KMS-11 (cell line): ENCODE measurements at regions not wholly inside any gene's neighbourhood (a gene's known extent, or its start where the extent isn't known, plus 50 kb on each side); places are given as distances from the start of the nearest gene placed in this dataset.
A peak's percentile ranks its signal among the peaks of the same experiment; 100 is the strongest.

Experiments used
- H2AFZ ChIP-seq: fragments of 200-600 bp; sonication (generic); 2 replicates; pipeline ENCODE4 v1.6.1; 2016; ENCODE audit warnings: antibody characterized with exemption, mixed run types, low read depth
- H3K27ac ChIP-seq: fragments of 200-600 bp; sonication (generic); 2 replicates; pipeline ENCODE4 v1.6.1; 2016; ENCODE audit warnings: mild to moderate bottlenecking, mixed run types
- H3K27me3 ChIP-seq: fragments of 200-600 bp; sonication (generic); 2 replicates; pipeline ENCODE4 v1.6.1; 2017; ENCODE audit warnings: mild to moderate bottlenecking, low read depth, mixed run types, moderate library complexity; ENCODE audit not compliant: insufficient read depth
- H3K36me3 ChIP-seq: fragments of 200-600 bp; sonication (generic); 2 replicates; pipeline ENCODE4 v1.6.1; 2017; ENCODE audit warnings: mild to moderate bottlenecking, mixed run types; ENCODE audit not compliant: insufficient read depth
- H3K4me1 ChIP-seq: fragments of 200-600 bp; sonication (generic); 2 replicates; pipeline ENCODE4 v1.6.1; 2016; ENCODE audit warnings: mild to moderate bottlenecking, low read depth, mixed run types; ENCODE audit not compliant: poor library complexity, severe bottlenecking
- H3K4me2 ChIP-seq: fragments of 200-600 bp; sonication (generic); 2 replicates; pipeline ENCODE4 v1.7.0; 2016; ENCODE audit warnings: mild to moderate bottlenecking, mixed run types
- H3K4me3 ChIP-seq: fragments of 200-600 bp; sonication (generic); IDR thresholded peaks from 2 replicates; pipeline ENCODE4 v1.6.1; 2017; ENCODE audit warnings: low read depth, low read length, mixed read lengths; ENCODE audit not compliant: insufficient read depth
- H3K79me2 ChIP-seq: fragments of 200-600 bp; sonication (generic); 2 replicates; pipeline ENCODE4 v1.6.1; 2016; ENCODE audit warnings: low read depth, mixed run types; ENCODE audit not compliant: insufficient read depth
- H3K9ac ChIP-seq: fragments of 200-600 bp; sonication (generic); 2 replicates; pipeline ENCODE4 v1.6.1; 2016; ENCODE audit warnings: mild to moderate bottlenecking, mixed run types
- H4K20me1 ChIP-seq: fragments of 200-600 bp; sonication (generic); 2 replicates; pipeline ENCODE4 v1.6.1; 2016; ENCODE audit warnings: mild to moderate bottlenecking, mixed run types; ENCODE audit not compliant: insufficient read depth
- CTCF ChIP-seq: fragments of 200-600 bp; sonication (generic); conservative IDR thresholded peaks from 2 replicates; pipeline ENCODE4 v1.6.1; 2017; ENCODE audit warnings: low read depth, mild to moderate bottlenecking, antibody characterized with exemption, low read length, moderate library complexity, mixed read lengths

DNA sequence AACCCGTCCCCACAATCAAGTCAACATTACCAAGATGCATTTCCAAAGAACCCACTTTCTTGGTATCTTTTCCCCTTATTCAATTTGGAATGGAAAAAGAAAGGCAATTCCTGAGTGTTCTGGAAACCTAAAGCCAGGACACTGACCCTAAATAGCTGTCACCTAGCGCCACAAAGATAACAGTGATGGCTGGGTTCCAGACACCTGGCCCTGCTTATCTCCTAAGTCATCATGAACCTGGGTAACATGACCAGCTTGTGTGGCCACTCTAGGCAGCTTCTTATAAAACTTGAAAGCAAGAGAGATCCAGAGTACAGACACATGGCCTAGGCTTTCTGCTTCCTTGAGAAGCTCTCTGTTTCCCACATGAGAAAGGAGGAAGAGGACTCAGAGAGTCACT, 95.4 kb downstream of the BOD1L2 start:
- no peaks in the 10 kb centered on the region for H3K36me3 ChIP-seq
- no peaks in the 10 kb centered on the region for H3K79me2 ChIP-seq
- no peak overlapping the region for H3K9ac ChIP-seq

GRCh38 chr18:57243624-57244179, 96.8 kb downstream of the BOD1L2 start:
- H3K9ac ChIP-seq = no peak overlapping the region
- no peaks in the 10 kb centered on the region for H3K27me3 ChIP-seq
- no peaks in the 10 kb centered on the region for H3K36me3 ChIP-seq
- peaks cover 19% of the 10 kb centered on the region for H3K4me1 ChIP-seq
- no peaks in the 10 kb centered on the region for H4K20me1 ChIP-seq
- H3K27ac ChIP-seq = no peak overlapping the region
- TF ChIP-seq CTCF = no peak
- H2AFZ ChIP-seq = no peak overlapping the region
- H3K79me2 ChIP-seq = no peaks in the 10 kb centered on the region
- H3K4me3 ChIP-seq = no peak overlapping the region
- no peak overlapping the region for H3K4me2 ChIP-seq

More for the DNA sequence above, 95.4 kb downstream of the BOD1L2 start:
- Histone ChIP-seq H3K4me1 (peaks cover 19% of the 10 kb centered on the region), H3K4me2 (peak overlapping the region; percentile 31), H4K20me1 (no peaks in the 10 kb centered on the region), H3K27me3 (no peaks in the 10 kb centered on the region), H3K27ac (peak overlapping the region; percentile 25; the same call in 1 of the 2 replicates), H3K4me3 (no peak overlapping the region), H2AFZ (peak overlapping the region; percentile 31)
- TF ChIP-seq CTCF = no peak

DNA sequence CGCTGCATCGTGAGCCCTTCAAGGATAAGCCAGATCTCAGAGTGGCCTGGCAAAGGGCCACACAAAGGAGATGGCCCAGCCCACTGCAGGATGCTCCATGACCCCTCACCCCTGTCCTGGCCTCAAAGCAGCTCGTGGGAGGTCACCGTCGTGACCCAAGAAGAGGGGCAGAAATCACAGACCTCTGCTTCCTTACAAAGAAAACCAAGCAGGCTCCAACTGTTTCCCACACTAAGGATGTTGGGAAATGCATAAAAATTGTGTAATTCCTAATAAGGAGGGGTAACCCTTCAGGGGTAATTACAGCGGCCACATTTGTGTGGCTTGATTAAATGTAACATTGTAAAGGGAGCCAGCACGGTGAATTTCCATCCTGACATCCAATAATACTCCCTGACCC, 102.3 kb downstream of the BOD1L2 start:
- Histone ChIP-seq H3K4me2 (no peak overlapping the region), H3K27ac (no peak overlapping the region), H3K27me3 (no peaks in the 10 kb centered on the region), H3K4me3 (no peak overlapping the region), H4K20me1 (no peaks in the 10 kb centered on the region), H2AFZ (no peak overlapping the region), H3K79me2 (no peaks in the 10 kb centered on the region), H3K9ac (no peak overlapping the region), H3K4me1 (no peaks in the 10 kb centered on the region), H3K36me3 (no peaks in the 10 kb centered on the region)
- no peak for TF ChIP-seq CTCF

DNA sequence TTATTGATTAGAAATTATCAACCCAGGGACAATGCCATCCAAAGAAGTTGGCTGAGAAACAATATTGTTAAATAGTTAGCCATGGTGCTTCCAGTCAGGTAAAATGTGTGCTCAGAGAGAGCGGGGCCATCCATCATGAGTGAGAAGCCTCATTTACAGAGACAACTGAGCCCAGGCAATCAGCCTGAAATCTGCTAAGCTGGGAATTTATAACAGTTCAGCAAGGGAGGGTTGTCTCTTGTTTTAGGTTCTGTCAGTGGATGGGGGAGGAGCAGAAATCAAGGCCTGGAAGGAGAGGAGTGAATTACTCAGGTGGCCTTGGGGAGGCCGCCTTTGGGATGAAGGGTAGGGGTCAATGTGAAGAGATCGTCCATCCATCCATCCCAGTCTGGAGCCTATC, 102.5 kb upstream of the ST8SIA3 start:
- Histone ChIP-seq H3K4me1 (no peaks in the 10 kb centered on the region), H3K79me2 (no peaks in the 10 kb centered on the region)

More for the DNA sequence above, 102.5 kb upstream of the ST8SIA3 start:
- H3K27me3 ChIP-seq = no peaks in the 10 kb centered on the region
- no peak overlapping the region for H3K9ac ChIP-seq
- H3K36me3 ChIP-seq = no peaks in the 10 kb centered on the region
- H3K27ac ChIP-seq = no peak overlapping the region
- TF ChIP-seq CTCF = no peak
- H3K4me3 ChIP-seq = no peak overlapping the region
- no peak overlapping the region for H3K4me2 ChIP-seq
- H2AFZ ChIP-seq = no peak overlapping the region
- H4K20me1 ChIP-seq = no peaks in the 10 kb centered on the region
